ENCODE measurements at regions not wholly inside any gene's neighbourhood (a gene's known extent, or its start where the extent isn't known, plus 50 kb on each side); places are given as distances from the start of the nearest gene placed in this dataset.

GRCh38 chr12:127507341-127507740, 759.6 kb upstream of the TMEM132C start:
- DNase-seq (ENCODE audit: low read depth in 2 of 2) = no peak

- DNase-seq (ENCODE audit: low read depth in 2 of 2) = no peak
Measured at GRCh38 chr12:127509066-127509778, 757.7 kb upstream of the TMEM132C start.

- DNase-seq (ENCODE audit: low read depth in 2 of 2) = no peak
Measured at GRCh38 chr12:127515941-127516340, 751.0 kb upstream of the TMEM132C start.

GRCh38 chr12:127516467-127516866, 750.5 kb upstream of the TMEM132C start:
- DNase-seq (ENCODE audit: low read depth in 2 of 2) = no peak

- no peak for DNase-seq (ENCODE audit: low read depth in 2 of 2)
Measured at GRCh38 chr12:127519779-127520178, 747.2 kb upstream of the TMEM132C start.

- no peak for DNase-seq (ENCODE audit: low read depth in 2 of 2)
Measured at GRCh38 chr12:127526925-127527324, 740.0 kb upstream of the TMEM132C start.

GRCh38 chr12:127528551-127528950, 738.4 kb upstream of the TMEM132C start:
- DNase-seq (ENCODE audit: low read depth in 2 of 2) = no peak

GRCh38 chr12:127531542-127531941, 735.4 kb upstream of the TMEM132C start:
- DNase-seq (ENCODE audit: low read depth in 2 of 2) = no peak

- no peak for DNase-seq (ENCODE audit: low read depth in 2 of 2)
Measured at GRCh38 chr12:127533353-127533752, 733.6 kb upstream of the TMEM132C start.

- DNase-seq (ENCODE audit: low read depth in 2 of 2) = no peak
Measured at GRCh38 chr12:127536833-127537428, 730.0 kb upstream of the TMEM132C start.

- no peak for DNase-seq (ENCODE audit: low read depth in 2 of 2)
Measured at GRCh38 chr12:127538316-127538715, 728.7 kb upstream of the TMEM132C start.

GRCh38 chr12:127539226-127539858, 727.6 kb upstream of the TMEM132C start:
- no peak for DNase-seq (ENCODE audit: low read depth in 2 of 2)

GRCh38 chr12:127542391-127542790, 724.6 kb upstream of the TMEM132C start:
- no peak for DNase-seq (ENCODE audit: low read depth in 2 of 2)

GRCh38 chr12:127542931-127543330, 724.0 kb upstream of the TMEM132C start:
- DNase-seq (ENCODE audit: low read depth in 2 of 2) = no peak

- DNase-seq (ENCODE audit: low read depth in 2 of 2) = no peak
Measured at GRCh38 chr12:127546721-127547505, 720.1 kb upstream of the TMEM132C start.

- no peak for DNase-seq (ENCODE audit: low read depth in 2 of 2)
Measured at GRCh38 chr12:127548123-127548553, 718.8 kb upstream of the TMEM132C start.

GRCh38 chr12:127550271-127550670, 716.7 kb upstream of the TMEM132C start:
- DNase-seq (ENCODE audit: low read depth in 2 of 2) = no peak

GRCh38 chr12:127552838-127553237, 714.1 kb upstream of the TMEM132C start:
- DNase-seq (ENCODE audit: low read depth in 2 of 2) = no peak

GRCh38 chr12:127555071-127555470, 711.9 kb upstream of the TMEM132C start:
- DNase-seq (ENCODE audit: low read depth in 2 of 2) = no peak

- no peak for DNase-seq (ENCODE audit: low read depth in 2 of 2)
Measured at GRCh38 chr12:127556231-127556886, 710.6 kb upstream of the TMEM132C start.

- DNase-seq (ENCODE audit: low read depth in 2 of 2) = no peak
Measured at GRCh38 chr12:127558361-127558760, 708.6 kb upstream of the TMEM132C start.
